Endometrial microvascular endothelial cells (primary cell): ENCODE measurements at regions not wholly inside any gene's neighbourhood (a gene's known extent, or its start where the extent isn't known, plus 50 kb on each side); places are given as distances from the start of the nearest gene placed in this dataset.
"Not testable (repeated sequence)": the region's sequence is repeated elsewhere in the genome, so short reads cannot be mapped to it uniquely, and the experiment has no call there.

Experiments used
- in situ Hi-C: cut with HindIII; loops from 2 replicates; pipeline ENCODE4 v1.10.0; 2017; ENCODE audit warnings: low sequenced_read_pairs, low pct_unique_long_range_greater_than_20kb; ENCODE audit errors: inconsistent ontology term

DNA sequence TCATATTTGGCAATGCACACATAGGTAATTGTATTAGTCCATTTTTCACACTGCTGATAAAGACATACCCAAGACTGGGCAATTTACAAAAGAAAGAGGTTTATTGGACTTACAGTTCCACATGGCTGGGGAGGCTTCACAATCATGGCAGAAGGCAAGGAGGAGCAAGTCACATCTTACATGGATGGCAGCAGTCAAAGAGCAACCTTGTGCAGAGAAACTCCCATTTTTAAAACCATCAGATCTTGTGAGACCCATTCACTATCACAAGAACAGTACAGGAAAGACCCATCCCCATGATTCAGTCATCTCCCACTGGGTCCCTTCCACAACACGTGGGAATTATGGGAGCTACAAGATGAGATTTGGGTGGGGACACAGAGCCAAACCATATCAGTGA, 123.2 kb downstream of the KBTBD2 start:
- in situ Hi-C loops: not testable (repeated sequence)

DNA sequence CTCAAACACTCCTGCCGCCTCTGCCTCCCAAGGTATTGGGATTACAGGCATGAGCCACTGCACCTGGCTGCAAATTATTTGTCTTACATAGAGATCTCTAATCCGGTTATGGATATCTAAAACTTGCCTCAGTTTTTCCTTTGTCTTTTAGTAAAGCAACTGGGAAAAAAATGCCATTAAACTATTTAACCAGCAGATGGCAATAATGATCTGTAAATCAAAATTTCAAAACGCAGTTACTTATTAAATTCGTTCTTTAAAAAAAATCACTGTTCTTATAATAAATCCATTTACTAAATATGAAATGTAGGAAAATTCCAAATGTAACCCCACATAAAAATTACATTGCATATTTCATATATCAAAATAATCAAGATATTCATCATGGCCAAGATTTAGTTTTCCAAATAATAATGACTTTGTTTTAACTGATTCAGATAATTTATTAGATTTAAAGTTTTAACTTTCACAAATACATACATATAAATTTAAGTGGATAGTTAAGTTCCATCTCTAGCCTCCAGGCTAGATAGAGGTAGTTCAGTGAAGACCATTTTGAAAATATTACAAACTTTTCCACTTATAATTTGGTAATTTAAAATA, 125.8 kb downstream of the KBTBD2 start:
- in situ Hi-C loops: not testable (repeated sequence)

DNA sequence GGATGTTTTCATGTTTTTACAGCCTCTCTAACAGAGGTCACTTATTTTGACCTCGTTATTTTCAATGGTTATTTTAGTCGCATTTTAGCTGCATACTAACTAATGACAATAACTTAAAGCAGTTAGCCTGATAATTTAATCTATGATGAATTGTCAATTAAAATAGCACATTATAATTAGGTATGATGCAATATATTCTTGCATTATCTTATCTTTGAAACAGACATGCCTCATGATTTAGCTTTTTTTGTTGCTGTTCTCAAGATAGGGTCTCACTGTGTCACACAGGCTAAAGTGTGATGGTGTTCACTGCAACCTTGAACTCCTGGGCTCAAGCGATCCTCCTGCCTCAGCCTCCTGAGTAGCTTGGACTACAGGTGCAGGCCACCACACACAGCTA, 126.4 kb downstream of the KBTBD2 start:
- in situ Hi-C loops: no loop called here

DNA sequence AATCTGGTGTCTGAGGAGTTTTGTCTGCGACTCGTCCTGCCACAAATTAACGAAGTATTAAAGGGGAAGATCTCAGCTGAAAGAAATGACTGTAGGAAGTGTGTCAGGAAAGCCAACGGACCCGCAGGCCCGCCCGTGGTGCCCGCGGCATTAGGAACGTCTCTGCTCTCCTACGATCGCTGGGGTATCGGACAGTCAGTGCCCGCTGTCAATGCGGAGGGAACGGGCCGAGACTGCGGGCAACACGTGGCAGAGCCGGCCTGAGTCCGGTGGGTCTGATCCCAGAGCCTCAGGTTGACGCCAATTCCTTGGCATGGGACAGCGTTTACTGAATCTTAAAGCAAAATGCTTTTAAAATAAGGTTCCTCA, 128.7 kb downstream of the KBTBD2 start:
- in situ Hi-C loops: no loop called here

DNA sequence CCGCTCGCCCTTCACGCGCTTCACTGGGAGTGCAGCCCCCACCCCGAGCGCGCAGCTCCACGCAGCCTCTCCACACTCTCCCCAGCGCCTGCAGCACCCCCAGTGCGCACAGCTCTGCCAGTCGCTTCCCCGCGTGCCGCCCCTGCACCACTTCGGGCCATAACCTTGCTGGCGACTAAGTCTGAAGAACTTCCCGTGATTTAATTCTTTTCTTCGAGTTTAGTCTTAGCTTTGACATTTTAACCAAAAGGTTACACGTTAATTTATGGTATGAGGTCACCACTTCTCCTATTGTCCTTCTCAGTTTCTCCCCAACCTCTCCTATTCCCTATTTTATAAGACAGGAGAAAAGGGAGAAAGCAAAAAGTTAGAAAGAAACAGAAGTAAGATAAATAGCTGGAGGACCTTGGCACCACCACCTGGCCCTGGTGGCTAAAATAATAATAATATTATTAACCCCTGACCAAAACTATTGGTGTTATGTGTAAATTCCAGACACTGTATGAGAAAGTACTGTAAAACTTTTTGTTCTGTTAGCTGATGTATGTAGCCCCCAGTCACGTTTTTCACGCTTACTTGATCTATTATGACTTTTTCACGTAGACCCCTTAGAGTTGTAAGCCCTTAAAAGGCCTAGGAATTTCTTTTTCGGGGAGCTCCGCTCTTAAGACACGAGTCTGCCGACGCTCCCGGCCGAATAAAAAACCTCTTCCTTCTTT, 129.2 kb downstream of the KBTBD2 start:
- in situ Hi-C loops: not testable (repeated sequence)

DNA sequence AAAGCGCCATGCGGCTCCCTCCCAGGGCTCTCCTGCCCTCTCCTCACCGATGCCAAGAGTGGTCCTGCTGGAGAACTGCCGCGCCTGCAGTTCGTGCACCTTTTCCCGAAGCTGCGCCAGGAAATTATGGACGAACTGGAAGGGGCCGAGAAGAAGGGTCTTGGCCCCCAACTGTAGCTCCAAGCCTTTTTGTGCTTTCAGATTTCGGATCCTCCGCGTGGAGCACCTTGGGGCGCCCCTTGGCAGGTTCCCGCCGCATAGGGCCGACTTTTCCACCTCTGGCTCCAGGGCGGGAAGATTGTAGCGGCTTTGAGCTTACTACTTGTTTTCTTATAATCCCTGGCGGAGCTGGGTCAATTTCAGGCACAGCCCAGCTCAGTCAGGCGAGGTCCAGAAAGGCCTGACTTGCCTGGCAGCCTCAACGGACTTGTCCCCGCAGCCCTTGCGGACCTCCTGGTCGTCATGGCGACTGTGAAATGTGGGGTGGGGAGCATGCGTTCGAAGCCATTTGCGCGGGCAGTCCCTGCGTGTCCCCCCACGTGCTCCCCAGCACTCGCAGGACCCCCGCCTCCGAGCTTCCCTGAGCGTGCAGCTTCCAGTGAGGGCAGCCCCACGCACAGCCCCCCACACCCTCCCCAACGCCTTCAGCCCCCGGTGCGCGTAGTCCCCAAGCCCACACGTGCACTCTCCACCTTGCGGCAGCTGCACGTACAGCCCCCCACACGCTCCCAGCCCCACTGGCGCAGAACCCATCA, 129.9 kb downstream of the KBTBD2 start:
- in situ Hi-C loops: no loop called here

DNA sequence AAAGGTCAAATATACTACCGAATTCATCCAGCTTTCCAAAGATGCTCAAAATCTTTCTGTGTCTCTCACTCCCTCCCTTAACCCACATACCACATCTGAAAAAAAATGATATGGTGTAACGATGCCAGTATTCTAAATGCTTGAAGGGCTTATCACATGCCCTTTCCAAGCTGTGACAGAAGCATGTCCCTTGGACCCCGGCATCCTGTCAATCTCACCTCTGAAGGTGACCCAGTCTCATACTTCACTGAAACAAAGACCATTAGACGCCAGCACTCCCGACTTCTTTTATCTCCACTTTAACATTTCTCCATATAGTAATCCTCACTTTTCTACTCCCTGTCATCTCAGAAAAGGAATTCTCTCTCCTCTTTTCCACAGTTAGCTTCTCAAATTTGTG, 130.8 kb downstream of the KBTBD2 start:
- in situ Hi-C loops: not testable (repeated sequence)

DNA sequence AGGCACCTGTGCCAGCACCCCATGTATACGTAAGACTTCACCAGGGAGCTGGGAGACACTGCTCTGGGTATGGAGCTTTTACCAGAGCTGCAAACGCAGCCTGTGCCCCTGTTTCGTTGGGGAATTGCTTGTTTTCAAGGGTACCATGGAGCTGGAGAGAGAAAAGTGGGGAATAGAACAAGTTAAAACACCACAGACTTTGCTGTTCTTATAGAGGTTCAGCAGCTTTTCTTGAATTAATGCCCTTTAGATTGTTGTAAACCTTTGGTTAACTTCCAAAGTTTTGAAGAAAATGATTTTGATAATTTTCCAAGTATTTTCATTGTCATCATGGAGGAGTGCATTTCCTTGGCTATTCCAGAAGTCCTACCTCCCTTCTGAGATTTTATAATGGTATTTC, 131.7 kb downstream of the KBTBD2 start:
- in situ Hi-C loops: not testable (repeated sequence)

DNA sequence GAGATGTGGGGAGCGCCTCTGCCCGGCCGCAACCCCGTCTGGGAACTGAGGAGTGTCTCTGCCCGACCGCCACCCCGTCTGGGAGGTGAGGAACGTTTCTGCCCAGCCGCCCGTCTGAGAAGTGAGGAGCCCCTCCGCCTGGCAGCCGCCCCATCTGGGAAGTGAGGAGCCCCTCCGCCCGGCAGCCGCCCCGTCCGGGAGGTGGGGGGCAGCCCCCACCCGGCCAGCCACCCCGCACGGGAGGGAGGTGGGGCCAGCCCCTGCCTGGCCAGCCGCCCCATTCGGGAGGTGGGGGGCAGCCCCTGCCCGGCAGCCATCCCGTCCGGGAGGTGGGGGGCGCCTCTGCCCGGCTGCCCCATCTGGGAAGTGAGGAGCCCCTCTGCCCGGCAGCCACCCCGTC, 137.7 kb downstream of the KBTBD2 start:
- in situ Hi-C loops: not testable (repeated sequence)

DNA sequence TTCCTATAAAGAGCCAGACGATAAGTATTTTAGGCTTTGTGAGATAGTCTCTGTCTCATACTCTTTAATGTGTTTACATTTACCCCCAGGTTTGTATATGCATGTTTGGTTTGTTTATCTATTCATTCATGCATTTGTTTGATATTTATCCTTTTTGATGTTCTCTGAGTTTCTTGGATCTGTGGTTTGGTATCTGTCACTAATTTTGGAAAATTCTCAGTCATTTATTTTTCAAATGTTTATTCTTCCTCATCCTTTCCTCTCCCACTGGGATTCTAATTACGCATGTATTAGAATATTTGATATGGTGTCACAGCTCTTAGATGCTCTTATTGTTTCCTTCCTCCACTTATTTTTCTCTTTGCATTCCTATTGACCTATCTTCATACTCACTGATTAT, 143.2 kb downstream of the KBTBD2 start:
- in situ Hi-C loops: not testable (repeated sequence)

DNA sequence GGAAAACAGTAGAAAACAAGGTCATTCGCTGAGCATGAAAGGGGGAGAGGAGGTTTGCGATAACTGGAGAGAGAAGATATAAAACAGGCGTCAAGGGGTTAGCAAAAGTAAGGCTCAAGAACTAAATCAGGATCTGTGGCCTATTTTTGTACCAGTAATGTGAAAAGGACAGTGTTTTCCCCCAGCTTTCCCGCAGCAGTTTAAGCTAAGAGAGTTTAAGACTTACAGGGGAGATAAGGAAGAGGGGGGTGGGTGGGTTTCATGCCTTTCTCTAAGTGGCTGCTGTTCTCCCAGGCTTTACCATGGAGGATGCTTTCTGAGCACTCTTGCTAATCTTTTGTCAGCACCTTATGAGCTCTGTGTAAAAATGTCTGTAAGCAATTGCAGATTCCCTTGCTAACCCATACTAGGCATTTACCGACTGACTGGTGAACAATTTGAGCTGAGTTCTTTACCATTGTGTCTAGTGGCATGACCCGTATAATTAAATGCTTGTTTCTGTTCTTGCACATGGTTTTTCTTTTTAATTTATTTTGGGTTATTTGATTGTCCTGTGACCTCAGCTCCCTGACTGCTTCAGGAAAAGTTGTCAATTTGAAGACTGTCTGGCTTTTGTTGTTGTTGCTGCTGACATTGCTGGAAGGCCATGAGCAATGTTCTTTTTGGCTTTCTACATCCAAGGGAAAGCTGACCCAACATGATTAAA, 144.0 kb downstream of the KBTBD2 start:
- in situ Hi-C loops: not testable (repeated sequence)

DNA sequence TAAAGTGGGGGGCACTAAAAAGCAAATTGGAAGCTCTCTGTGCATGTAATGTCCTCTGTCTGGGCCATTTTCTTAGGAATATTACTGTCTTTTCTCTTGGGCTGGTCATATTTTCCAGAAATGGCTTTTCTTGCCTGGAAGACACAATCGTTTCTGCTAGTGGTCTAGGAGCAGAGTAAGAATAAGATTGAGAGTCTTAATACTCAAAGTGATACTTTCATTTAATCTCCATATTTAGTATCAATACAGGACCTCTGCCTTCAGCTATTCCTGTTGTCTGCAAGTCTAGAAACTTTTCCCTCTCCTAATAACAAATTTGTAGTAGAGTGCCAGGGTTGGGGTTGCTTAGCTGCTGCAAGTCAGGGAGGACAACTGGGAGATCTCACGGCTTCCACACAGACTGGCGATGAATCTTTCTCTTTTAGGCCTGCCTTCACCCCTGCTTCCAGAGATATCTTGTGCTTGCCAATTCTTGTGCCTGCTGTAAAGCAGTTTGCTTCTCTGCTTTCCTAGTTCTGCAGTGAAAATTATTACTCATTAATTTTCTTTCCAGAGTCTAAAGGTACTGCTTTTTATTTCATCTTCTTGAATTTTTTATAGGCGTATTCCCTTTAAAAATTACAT, 149.6 kb downstream of the KBTBD2 start:
- in situ Hi-C loops: not testable (repeated sequence)

DNA sequence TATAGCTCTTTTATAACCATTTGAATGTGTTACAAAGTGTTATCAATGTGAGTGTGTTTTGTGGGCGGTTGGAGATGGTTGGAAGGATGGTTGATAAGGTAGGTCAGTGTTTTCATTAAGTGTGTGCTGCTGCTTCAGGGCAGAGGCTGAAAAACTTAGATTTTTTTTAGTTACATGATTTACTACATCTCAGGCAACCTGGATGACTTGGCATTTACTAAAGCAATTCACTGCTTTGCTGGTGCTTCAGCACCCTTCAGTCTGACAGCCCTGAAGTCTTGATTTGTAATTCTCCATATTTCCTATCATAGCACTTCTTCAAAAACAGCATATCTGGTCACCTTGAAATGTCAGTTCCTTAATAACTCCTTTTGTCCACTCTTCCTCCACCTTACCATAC, 151.8 kb downstream of the KBTBD2 start:
- in situ Hi-C loops: not testable (repeated sequence)

DNA sequence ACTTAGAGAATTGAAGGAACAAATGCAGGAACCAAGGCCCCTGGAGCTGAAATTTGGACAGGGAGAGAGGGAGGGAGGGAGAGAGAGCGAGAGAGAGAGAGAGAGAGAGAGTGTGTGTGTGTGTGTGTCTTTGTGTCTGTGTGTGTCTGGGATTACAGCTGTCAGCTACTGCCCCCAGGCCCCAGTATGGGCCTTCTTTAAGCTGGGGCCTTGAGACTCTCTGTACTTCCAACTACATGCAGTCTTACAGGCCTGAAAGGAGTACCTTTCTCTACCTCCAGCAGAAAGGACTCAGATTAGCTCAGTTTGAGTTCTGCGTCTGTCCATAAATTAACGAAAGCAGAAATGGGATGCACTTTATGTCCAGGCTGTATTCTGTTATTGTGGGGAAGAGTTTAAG, 153.2 kb downstream of the KBTBD2 start:
- in situ Hi-C loops: not testable (repeated sequence)

DNA sequence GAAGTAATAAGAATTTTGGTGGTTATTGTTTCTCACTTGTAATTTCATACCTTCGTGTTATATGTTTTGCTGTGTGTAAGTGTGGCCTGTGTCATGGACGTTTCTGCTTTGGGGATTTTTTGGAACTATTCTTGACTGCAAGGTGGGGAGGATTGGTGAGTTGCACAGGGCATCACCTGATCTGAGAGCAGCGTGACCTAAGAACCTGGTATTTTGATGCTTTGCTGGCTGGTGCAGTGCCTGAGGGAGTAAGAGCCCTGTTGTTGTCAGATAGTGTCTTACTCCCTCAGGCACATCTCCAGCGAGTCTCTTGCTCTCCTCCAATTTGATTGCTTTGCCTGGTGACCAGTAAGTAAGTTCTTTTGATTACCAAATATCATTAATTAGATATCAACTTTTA, 158.8 kb downstream of the KBTBD2 start:
- in situ Hi-C loops: not testable (repeated sequence)

DNA sequence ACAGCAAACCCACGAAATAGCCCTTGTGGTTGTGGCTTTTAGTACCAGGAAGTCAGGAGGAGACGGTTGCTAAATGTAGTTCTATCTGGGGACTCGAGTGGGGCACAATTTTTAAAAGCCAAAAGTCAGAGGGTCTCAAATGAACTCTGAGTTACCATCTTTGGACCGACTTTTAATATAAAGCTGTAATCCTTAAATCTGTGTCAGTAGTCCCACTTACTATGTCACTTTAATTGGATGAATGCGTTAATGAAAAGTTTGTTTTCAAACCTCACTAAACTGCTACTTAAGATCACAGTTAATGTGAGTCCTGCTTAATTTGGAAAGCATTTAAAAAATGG, 162.3 kb downstream of the KBTBD2 start:
- in situ Hi-C loops: not testable (repeated sequence)

DNA sequence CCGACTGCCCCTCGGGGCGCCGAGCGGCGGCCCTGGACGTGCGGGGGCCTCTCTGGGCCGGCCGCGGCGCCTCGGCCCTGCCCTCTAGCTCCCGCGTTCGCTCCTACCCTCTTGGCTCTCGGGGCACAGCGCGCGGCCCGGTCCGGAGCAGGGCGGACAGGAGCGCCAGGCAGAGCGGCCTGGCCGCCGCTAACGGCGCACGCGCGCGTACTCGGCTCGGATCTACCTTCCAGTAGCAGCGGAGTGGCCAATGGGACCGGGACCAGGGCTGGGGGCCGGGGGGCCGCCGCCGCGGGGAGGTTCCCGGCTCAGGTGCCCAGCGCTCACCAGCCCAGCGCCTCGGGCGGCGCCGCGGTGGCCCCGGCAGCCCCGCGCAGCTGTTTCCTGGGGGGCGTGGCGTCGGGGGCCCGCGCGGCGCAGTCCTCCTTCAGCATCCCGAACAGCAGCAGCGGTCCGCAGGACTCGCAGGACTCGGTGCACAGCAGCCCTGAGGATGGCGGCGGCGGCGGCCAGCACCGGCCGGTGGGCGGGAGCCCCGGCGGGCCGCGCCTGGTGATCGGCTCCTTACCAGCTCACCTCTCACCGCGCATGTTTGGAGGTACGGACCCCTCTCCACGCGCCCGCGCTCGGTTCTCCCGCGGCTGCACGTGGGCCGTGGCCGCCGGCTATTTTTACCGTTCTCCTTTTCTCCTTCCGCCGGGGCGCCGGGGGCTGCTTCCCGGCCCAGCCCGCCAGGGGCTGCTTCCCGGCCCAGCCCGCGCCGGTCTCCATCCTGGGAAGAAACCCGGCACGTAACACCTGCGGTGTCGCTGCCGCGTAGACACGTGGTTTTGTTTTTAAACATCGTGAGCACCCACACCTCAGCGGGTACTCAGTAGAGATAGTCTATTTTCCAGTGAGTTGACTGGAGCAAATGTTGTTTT, 162.9 kb downstream of the KBTBD2 start:
- in situ Hi-C loops: not testable (repeated sequence)
